COLO829 (cell line): ENCODE measurements at regions not wholly inside any gene's neighbourhood (a gene's known extent, or its start where the extent isn't known, plus 50 kb on each side); places are given as distances from the start of the nearest gene placed in this dataset.

Experiments used
- DNase-seq: peaks from one replicate; pipeline ENCODE4 v3.0.0; 2012; ENCODE audit warnings: low spot score

DNA sequence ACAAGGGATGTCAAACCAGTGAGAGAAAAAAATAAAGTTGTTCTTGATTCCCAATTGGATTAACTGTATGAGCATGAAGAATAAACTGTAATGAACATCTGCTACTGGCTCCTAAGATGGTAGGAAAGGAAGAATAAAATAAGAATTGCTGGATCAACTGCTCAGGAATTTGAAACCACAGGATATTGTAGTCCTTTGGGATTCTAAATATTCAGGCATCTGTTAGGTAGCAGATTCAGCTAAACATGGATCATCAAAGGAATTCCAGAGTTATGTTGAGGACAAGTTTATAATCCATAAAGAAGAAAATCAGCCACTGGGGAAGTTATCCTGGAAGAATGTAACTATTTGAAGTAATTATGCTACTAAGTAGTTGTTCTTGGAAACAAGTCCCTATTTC lies 65.8 kb downstream of the ISL1 start:
- no peak for DNase-seq

DNA sequence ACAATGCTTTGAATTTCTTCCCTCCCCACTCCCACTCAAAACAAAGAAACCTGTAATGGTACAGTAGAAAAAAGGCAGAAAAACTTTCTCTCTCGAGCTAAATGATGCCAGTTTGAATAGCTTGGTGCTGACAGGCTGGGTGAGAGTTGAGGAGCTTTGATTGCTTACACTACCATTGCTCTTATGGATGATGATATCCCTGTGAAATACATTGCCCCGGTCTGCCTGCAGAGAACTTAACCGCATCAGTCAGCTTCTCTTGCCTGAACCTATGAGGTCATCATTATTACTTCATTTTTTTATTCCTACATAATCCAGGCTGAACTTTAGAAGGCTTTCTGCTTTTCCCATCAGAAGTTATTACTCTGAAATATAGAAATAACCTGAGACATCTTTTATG lies 69.3 kb downstream of the ISL1 start:
- DNase-seq: no peak

DNA sequence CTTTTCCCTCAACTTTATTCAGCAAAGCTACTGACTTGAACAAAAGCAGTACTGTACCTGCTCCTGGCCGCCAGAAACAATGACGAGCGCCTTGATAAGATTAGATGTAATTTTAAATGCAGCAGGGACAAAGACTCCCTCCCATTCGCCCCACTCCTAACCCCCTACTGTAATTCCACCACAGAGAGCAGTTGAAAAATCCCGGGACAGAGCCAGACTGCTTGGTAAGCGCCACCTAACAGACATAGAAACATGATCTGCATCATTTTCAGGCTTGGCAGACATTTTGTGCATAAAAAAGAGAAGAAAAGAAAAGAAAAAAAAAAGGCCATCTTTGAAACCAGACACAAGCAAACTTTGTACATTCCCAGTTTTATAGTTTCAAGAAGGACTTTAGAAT lies 81.9 kb downstream of the ISL1 start:
- DNase-seq: no peak

DNA sequence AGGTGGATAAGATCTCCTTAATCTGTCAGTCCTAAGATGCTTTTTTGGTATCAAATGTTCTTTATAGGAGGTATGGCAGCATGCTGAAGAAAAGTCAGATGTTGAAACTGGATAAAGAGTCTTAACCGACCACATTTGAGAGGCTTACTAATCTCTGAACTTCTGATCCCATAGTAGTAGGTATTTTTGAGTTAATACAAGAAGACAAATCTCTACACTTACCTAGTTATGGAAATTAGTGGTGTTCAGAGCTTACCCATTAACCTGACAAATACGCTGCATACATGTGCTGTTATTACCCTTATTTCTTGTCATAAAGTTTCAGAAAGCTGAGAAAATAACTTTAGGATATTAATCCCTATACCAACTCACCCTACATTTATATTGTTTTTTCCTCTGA lies 83.0 kb downstream of the ISL1 start:
- no peak for DNase-seq

DNA sequence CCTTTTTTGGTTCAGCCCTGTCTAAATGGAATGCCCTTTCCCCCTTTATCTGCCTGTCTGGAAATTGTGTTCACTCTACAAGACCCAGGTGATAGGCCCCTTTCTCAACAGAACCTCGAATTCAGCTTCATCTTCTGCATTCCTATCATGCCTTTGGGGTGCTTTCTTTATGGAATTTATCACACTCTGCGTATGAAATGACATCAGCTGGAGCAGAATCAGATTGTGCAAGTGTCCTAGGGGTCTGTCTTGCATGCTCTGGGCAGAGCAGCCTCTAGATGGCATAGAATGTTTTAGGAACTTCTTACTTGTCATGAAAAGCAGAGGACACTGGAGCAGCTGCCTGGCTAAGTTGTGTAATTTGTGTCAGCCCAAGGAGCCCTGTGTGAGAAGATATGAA lies 84.9 kb downstream of the ISL1 start:
- no peak for DNase-seq

GRCh38 chr5:51471630-51472029 lies 88.4 kb downstream of the ISL1 start:
- no peak for DNase-seq

DNA sequence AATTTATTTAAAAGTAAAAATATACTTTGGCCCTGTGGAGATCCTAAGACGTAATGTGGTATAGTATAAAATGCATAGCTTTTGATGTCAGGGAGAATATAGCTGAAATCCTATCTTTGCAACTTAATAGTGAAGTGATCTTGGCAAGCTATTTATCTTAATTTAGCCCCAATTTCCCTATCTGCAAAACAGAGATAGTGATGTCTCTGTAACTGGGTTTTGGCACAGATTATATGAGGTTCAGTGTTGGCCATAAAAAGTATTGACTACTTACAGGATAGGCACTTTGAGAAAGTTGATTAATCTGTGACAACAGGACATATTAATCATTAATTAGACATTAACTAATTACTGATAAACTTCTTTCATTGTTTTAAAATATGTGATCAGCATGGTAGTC lies 89.2 kb downstream of the ISL1 start:
- DNase-seq: no peak

DNA sequence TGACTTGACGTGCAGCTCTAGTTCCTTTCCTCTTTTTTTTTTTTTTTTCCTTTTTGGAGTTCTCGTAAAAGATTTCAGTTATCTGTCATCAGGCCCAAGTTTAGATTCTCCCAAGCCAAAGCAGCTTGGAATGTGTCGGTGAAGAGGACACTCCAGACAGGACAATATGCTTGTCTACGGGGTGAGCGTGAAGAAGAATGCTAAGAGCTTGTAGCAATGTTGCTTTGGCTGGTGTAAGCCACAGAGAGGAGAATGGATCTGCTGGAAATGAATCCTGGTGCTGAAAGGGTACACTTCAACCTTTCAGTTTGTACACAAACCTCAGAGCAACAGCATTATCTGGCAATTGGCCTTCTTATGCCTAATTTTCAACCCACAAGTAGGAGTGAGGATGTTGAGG lies 92.4 kb downstream of the ISL1 start:
- no peak for DNase-seq

DNA sequence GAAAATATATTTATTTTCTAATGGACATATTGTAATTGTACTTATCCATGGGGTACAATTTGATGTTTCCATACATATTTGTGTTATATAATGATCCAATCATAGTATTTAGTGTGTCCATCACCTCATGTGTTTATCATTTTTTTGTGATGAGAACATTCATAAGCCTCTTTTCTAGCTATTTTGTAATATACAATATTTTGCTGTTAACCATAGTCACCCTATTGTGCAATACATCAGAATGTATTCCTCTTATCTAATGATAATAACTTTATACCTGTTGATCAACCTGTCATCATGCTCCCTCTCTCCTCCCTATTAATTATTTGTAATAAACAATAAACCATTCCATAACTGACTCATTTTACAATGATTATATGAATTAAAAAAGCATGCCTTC lies 93.2 kb downstream of the ISL1 start:
- DNase-seq: no peak

GRCh38 chr5:51479840-51480239 lies 96.6 kb downstream of the ISL1 start:
- no peak for DNase-seq

- DNase-seq: no peak
Measured at GRCh38 chr5:51484326-51484725, 101.1 kb downstream of the ISL1 start.

DNA sequence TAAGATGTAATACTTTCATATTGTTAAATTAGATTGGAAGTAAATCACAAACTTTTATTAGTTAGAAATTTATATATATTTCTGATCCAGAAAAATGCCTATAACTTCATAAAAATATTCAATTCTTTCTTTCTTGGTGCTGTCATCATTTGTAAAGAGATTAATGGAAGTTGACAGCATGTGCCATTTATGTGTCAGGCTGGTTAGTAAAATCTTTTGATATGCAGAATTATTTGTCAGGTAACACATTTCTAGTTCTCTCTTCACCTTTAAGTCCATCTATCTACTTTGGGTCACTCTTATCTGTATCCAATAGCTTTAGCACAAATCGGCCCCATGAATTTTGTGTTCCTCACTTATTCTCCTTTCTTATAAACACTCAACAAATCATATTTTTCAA lies 102.9 kb downstream of the ISL1 start:
- no peak for DNase-seq

DNA sequence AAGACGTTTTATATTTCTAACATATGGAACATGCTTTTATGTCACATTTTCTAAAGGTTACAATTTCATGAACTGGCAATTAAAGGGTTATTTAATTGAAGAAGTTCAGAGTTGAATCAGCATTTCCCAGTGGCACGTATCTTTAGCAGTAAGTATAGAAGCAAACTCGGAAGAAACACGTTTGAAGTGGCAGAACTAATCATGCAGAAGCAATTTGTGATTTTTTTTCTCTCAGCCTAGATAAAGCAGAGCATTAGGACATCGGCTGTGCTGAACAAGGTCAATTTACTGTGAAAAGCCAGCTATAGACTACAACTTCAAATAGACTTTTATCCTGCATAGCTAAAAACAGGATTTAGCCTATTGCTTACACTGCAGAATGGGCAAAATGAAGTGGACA lies 104.7 kb downstream of the ISL1 start:
- DNase-seq: no peak

DNA sequence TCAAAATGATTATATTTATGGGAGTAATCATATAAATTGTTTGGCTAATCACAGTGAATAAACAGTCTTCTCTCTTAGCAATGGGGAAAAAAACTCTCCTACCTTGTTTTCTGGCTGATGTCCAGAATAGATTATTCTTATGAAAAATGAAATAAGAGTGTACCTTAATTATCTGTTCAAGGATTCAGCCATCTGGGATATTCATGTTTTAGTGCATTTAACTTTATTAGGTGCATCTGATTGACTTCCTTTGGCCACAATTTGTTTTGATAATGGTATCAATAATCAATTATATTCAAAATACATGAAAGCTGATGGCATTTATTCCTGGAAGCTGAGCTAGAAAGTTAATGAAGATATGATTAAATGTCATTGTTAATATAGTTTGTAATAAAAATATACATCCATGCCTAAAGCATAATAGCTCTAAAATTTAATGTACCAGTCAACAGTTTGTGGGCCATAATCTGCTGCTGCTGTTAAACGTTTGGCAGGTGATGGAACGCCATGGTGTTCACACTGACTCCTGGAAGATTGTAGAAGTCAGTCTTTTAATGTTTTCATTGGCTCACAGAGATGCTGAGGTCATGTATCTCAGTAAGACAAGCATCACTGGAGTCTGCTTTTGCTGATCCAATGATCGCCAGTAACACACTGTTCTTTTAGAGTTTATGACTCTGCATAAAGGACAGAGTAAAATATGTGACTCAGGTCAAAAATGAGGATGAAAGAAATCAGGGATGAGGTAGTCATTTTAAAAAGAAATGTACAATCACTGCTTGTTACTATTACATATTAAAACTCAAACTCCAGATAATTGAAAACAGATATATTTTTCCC lies 105.8 kb downstream of the ISL1 start:
- no peak for DNase-seq

- no peak for DNase-seq
Measured at GRCh38 chr5:51494821-51495220, 111.6 kb downstream of the ISL1 start.

DNA sequence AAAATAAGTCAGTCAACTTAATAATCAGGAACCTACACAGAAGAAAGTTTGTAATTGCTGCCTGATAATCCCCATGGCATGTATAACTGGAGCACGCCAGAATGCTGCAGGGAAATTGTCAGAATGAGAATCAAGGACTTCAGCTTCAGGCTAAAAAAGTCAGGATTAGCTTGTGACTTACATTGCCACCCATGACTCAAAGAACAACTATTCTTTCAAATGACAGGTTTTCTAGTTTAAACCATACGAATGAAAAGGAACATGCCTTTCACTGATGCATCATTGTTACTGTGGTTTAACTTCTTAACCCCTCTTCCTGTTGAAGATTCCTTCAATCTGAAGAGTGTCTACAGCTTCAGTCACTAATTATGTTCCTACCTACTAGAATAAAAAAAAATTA lies 112.4 kb downstream of the ISL1 start:
- peak; percentile 23 for DNase-seq

DNA sequence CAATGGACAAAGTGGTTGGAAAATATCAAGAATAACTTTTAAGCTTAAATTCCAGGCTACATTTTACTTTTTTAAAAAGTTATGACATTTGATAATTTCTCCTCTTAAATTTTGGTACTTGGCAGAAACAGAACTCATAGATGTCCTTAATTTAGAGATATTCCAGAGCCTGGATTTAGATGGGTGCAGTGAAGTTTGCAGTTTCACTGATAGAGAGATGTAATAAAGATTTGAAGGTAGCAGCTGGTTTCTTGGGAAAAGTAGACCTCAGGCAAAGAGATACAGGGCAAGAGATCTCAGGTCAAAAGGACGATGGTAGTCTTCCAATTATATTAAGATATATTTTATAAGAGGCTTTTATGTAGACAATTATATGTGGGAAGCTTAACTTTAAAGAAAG lies 134.6 kb downstream of the ISL1 start:
- DNase-seq: no peak

DNA sequence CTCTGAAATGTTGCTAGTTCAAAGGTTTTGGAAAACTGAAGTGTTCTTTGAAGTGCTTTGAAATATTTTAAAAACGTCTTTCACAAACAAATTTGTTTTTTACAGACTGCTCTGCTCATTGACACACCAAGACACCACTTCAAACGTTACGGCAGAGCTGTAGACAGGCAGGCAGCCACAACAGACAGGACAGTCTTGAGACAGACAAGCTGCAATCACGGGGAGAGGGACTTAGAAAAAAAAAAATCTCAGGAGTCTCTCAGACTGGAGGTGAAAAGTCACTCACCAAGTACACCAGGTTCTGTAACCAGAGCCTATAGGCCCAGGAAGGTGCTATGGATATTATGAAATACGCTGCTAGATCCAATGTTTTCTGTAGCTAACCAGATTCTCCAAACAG lies 135.4 kb downstream of the ISL1 start:
- no peak for DNase-seq

- no peak for DNase-seq
Measured at GRCh38 chr5:51521583-51521982, 138.3 kb downstream of the ISL1 start.

DNA sequence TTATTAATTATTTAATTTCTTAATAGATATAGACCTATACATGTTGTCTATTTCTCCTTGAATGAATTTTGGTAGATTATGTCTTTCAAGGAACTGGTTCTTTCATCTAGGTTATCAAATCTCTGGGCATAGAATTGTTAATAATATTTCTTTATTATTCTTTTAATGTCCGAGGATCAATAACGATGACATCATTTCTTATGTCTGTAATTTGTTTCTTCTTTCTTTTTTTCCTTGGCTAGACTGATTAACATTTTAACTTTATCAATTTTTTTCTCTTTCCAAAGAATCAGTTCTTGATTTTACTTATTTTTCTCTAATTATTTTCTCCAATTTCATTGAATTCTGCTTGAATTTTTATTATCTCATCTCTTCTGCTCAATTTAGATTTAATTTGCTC lies 156.0 kb downstream of the ISL1 start:
- no peak for DNase-seq

DNA sequence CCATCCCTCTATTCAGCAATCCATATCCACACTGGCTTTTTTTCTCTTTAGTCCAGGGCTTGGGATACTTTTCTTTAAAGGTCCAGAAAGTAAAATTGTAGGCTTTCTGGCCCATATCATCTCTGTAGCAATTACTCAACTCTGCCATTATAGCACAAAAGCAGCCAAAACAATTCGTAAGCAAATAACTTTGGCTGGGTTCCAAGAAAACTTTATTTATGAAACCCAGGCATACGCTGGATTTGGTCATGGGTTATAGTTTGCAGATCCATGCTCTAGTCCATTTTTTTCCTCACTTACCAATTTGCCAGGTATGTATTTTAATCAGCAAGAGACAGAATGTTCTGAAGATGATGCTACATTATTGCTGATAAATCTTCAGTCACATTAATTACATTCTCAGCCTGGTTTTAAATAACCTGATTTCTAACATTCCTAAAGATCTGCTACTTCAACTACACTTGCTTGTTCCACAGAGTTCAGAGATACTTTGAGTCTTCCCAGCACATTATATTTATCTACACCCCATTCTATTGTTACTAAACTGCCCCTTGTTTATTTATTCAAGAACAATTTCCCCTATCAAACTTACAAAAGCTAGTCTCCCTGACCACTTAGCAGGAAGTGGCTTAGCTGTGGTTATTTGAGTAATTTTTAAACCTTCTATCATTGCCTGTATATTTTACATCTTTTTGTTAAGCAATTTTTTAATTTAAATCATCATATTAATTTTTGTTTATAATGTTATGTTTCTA lies 161.0 kb downstream of the ISL1 start:
- DNase-seq: no peak

- DNase-seq: no peak
Measured at GRCh38 chr5:51556833-51557232, 173.6 kb downstream of the ISL1 start.

DNA sequence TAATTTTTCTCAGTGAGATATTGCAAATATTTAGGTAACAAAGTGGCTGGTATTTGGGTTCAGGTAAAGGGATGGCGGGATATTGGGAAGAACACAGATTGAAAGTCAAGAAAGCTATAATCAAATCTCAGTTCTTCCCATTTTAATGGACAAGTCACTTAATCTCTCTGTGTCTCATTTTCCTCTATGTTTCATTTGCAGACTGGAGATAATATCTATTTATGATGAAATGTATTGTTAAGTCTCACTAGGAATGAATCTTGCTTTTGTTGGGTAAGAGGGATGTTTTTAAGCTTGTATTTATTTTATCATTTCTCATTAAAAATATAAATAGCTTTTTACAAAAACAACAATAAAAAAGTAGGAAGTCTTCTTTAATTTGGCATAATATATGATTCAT lies 175.4 kb downstream of the ISL1 start:
- DNase-seq: no peak

- no peak for DNase-seq
Measured at GRCh38 chr5:51559339-51559738, 176.1 kb downstream of the ISL1 start.
